ENCODE measurements at regions not wholly inside any gene's neighbourhood (a gene's known extent, or its start where the extent isn't known, plus 50 kb on each side); places are given as distances from the start of the nearest gene placed in this dataset.

- intact Hi-C loops (cut with micrococcal nuclease; ENCODE audit: unreplicated experiment) (no loop called here), in situ Hi-C loops (cut with HindIII; ENCODE audit: low pct_unique_long_range_greater_than_20kb, low sequenced_read_pairs) (no loop called here)
- TF ChIP-seq CTCF (IDR thresholded peaks at IDR 0.05) (no peak), TCF7L2 (IDR thresholded peaks at IDR 0.05; ENCODE audit: low read depth, low read length) (no peak), SIN3A (IDR thresholded peaks at IDR 0.05; ENCODE audit: borderline replicate concordance, insufficient read depth, low read depth, low read length) (no peak), REST (IDR thresholded peaks at IDR 0.05; ENCODE audit: insufficient read depth in 1 of 2, low read depth in 2 of 2, low read length in 1 of 2) (no peak), POLR2AphosphoS5 (IDR thresholded peaks at IDR 0.05; ENCODE audit: low read depth, low read length) (no peak)
- H3K27me3 ChIP-seq (ENCODE audit: control insufficient read depth, insufficient read depth, low read length) = no peaks in the 10 kb centered on the region
- DNase-seq (ENCODE audit: low read depth, low spot score) (no peak), ATAC-seq (no peak)
- H3K4me3 ChIP-seq (ENCODE audit: low read depth in 2 of 2, low read length in 2 of 2) = no peak overlapping the region
- H3K9me3 ChIP-seq (ENCODE audit: control insufficient read depth, insufficient read depth, low read depth, low read length) = peaks cover 6% of the 10 kb centered on the region; the same call in 1 of the 2 replicates
- CTCF ChIA-PET = no interaction called here
- H3K36me3 ChIP-seq (ENCODE audit: control insufficient read depth, insufficient read depth, low read length) = no peaks in the 10 kb centered on the region
- H3K27ac ChIP-seq (ENCODE audit: low read length) = no peak overlapping the region
- POLR2A ChIA-PET = no interaction called here
- H3K4me1 ChIP-seq (ENCODE audit: control insufficient read depth, insufficient read depth, low read length) = no peaks in the 10 kb centered on the region
- no TSS peak for BruUV-seq (replicated peaks)
These were observed 207.4 kb downstream of the ZFP36L2 start for GRCh38 chr2:43019025-43019367.

- DNase-seq (ENCODE audit: low read depth, low spot score) (no peak), ATAC-seq (no peak)
- no TSS peak for BruUV-seq (replicated peaks)
- Histone ChIP-seq H3K4me3 (ENCODE audit: low read depth in 2 of 2, low read length in 2 of 2) (no peak overlapping the region), H3K9me3 (ENCODE audit: control insufficient read depth, insufficient read depth, low read depth, low read length) (peaks cover 6% of the 10 kb centered on the region; the same call in 1 of the 2 replicates), H3K27me3 (ENCODE audit: control insufficient read depth, insufficient read depth, low read length) (no peaks in the 10 kb centered on the region), H3K27ac (ENCODE audit: low read length) (no peak overlapping the region), H3K4me1 (ENCODE audit: control insufficient read depth, insufficient read depth, low read length) (no peaks in the 10 kb centered on the region), H3K36me3 (ENCODE audit: control insufficient read depth, insufficient read depth, low read length) (no peaks in the 10 kb centered on the region)
- intact Hi-C loops (cut with micrococcal nuclease; ENCODE audit: unreplicated experiment) = no loop called here
- CTCF ChIA-PET = no interaction called here
- in situ Hi-C loops (cut with HindIII; ENCODE audit: low pct_unique_long_range_greater_than_20kb, low sequenced_read_pairs) = no loop called here
- POLR2A ChIA-PET = no interaction called here
- TF ChIP-seq REST (IDR thresholded peaks at IDR 0.05; ENCODE audit: insufficient read depth in 1 of 2, low read depth in 2 of 2, low read length in 1 of 2) = no peak
- no peak for TF ChIP-seq TCF7L2 (IDR thresholded peaks at IDR 0.05; ENCODE audit: low read depth, low read length)
- no peak for TF ChIP-seq CTCF (IDR thresholded peaks at IDR 0.05)
- TF ChIP-seq POLR2AphosphoS5 (IDR thresholded peaks at IDR 0.05; ENCODE audit: low read depth, low read length) = no peak
- no peak for TF ChIP-seq SIN3A (IDR thresholded peaks at IDR 0.05; ENCODE audit: borderline replicate concordance, insufficient read depth, low read depth, low read length)
These were observed 208.0 kb downstream of the ZFP36L2 start for GRCh38 chr2:43018179-43019024.

Measured in Panc1 (cell line).